HG03280 (cell line): ENCODE measurements at regions not wholly inside any gene's neighbourhood (a gene's known extent, or its start where the extent isn't known, plus 50 kb on each side); places are given as distances from the start of the nearest gene placed in this dataset.

ENCODE experiments used
- ATAC-seq: cut with Tn5 transposase; IDR thresholded peaks from one replicate; pipeline ENCODE4 v1.9.1; 2021; ENCODE audit warnings: mild to moderate bottlenecking, moderate library complexity; ENCODE audit not compliant: unreplicated experiment

- no peak for ATAC-seq
Measured at GRCh38 chr12:25746131-25746530, 193.0 kb upstream of the LMNTD1 start.

GRCh38 chr12:25752710-25753309 lies 199.7 kb upstream of the LMNTD1 start:
- ATAC-seq = no peak

GRCh38 chr12:25755136-25755970 lies 202.3 kb upstream of the LMNTD1 start:
- no peak for ATAC-seq

- ATAC-seq = no peak
Measured at GRCh38 chr12:25755971-25756260, 202.6 kb upstream of the RASSF8 start.

- ATAC-seq = no peak
Measured at GRCh38 chr12:25757037-25757665, 201.3 kb upstream of the RASSF8 start.

- no peak for ATAC-seq
Measured at GRCh38 chr12:25759752-25760151, 198.7 kb upstream of the RASSF8 start.

GRCh38 chr12:25761356-25761755 lies 197.1 kb upstream of the RASSF8 start:
- no peak for ATAC-seq

- no peak for ATAC-seq
Measured at GRCh38 chr12:25764409-25764808, 194.1 kb upstream of the RASSF8 start.

- no peak for ATAC-seq
Measured at GRCh38 chr12:25764892-25765291, 193.6 kb upstream of the RASSF8 start.

GRCh38 chr12:25767606-25768005 lies 190.9 kb upstream of the RASSF8 start:
- ATAC-seq = no peak

GRCh38 chr12:25768151-25768550 lies 190.3 kb upstream of the RASSF8 start:
- no peak for ATAC-seq

- no peak for ATAC-seq
Measured at GRCh38 chr12:25769082-25769945, 189.2 kb upstream of the RASSF8 start.

GRCh38 chr12:25771041-25771440 lies 187.4 kb upstream of the RASSF8 start:
- ATAC-seq = no peak

GRCh38 chr12:25771476-25771875 lies 187.0 kb upstream of the RASSF8 start:
- no peak for ATAC-seq

- no peak for ATAC-seq
Measured at GRCh38 chr12:25775968-25776367, 182.5 kb upstream of the RASSF8 start.

- ATAC-seq = no peak
Measured at GRCh38 chr12:25780771-25781170, 177.7 kb upstream of the RASSF8 start.

GRCh38 chr12:25781232-25781631 lies 177.2 kb upstream of the RASSF8 start:
- no peak for ATAC-seq

- no peak for ATAC-seq
Measured at GRCh38 chr12:25783566-25783965, 174.9 kb upstream of the RASSF8 start.

- ATAC-seq = no peak
Measured at GRCh38 chr12:25784669-25785068, 173.8 kb upstream of the RASSF8 start.

- no peak for ATAC-seq
Measured at GRCh38 chr12:25785134-25785533, 173.3 kb upstream of the RASSF8 start.

GRCh38 chr12:25787701-25788100 lies 170.8 kb upstream of the RASSF8 start:
- ATAC-seq = no peak
